Astrocyte (in vitro differentiated cells and primary cell): ENCODE measurements at regions not wholly inside any gene's neighbourhood (a gene's known extent, or its start where the extent isn't known, plus 50 kb on each side); places are given as distances from the start of the nearest gene placed in this dataset.

Experiments
- DNase-seq: peaks from one replicate; pipeline ENCODE4 v3.0.0-alpha.2; 2010; ENCODE audit warnings: low read depth
- FAIRE-seq: peaks from 2 replicates; lab custom pipeline; 2011; peaks lifted over from hg19 to GRCh38; lab: Jason Lieb, UNC
- H2AFZ ChIP-seq: 2 replicates; pipeline ENCODE4 v1.6.0; 2012; ENCODE audit warnings: low read depth, low read length, inconsistent platforms
- H3K27ac ChIP-seq: 2 replicates; pipeline ENCODE4 v1.5.1; 2011; ENCODE audit warnings: low read depth, low read length, inconsistent platforms
- H3K27me3 ChIP-seq: 2 replicates; pipeline ENCODE4 v1.6.0; 2011; ENCODE audit warnings: low read length, inconsistent platforms; ENCODE audit not compliant: insufficient read depth
- H3K36me3 ChIP-seq: 2 replicates; pipeline ENCODE4 v1.5.1; 2011; ENCODE audit warnings: low read length, inconsistent platforms; ENCODE audit not compliant: insufficient read depth
- H3K4me1 ChIP-seq: 2 replicates; pipeline ENCODE4 v1.5.1; 2011; ENCODE audit warnings: low read length, inconsistent platforms; ENCODE audit not compliant: insufficient read depth
- H3K4me2 ChIP-seq: 2 replicates; pipeline ENCODE4 v1.6.0; 2012; ENCODE audit warnings: low read length, inconsistent platforms
- H3K4me3 ChIP-seq: 2 replicates; pipeline ENCODE4 v1.5.1; 2011; ENCODE audit warnings: low read depth, mild to moderate bottlenecking, low read length, inconsistent platforms; ENCODE audit not compliant: insufficient read depth
- H3K79me2 ChIP-seq: 2 replicates; pipeline ENCODE4 v1.6.0; 2012; ENCODE audit warnings: mild to moderate bottlenecking, low read length, inconsistent platforms; ENCODE audit not compliant: insufficient read depth
- H3K9ac ChIP-seq: 2 replicates; pipeline ENCODE4 v1.6.0; 2012; ENCODE audit warnings: mild to moderate bottlenecking, low read length, inconsistent platforms
- H3K9me3 ChIP-seq: 2 replicates; pipeline ENCODE4 v1.5.1; 2012; ENCODE audit warnings: low read depth, mild to moderate bottlenecking, low read length, inconsistent platforms; ENCODE audit not compliant: insufficient read depth
- H4K20me1 ChIP-seq: 2 replicates; pipeline ENCODE4 v1.6.0; 2012; ENCODE audit warnings: low read length, inconsistent platforms; ENCODE audit not compliant: insufficient read depth
- H3K27ac Mint-ChIP-seq: one replicate; pipeline ENCODE4 v1.8.0; 2021; ENCODE audit warnings: mild to moderate bottlenecking, mixed read lengths; ENCODE audit not compliant: unreplicated experiment
- H3K27me3 Mint-ChIP-seq: one replicate; pipeline ENCODE4 v1.8.0; 2021; ENCODE audit warnings: low read depth, mixed read lengths; ENCODE audit not compliant: unreplicated experiment
- H3K36me3 Mint-ChIP-seq: one replicate; pipeline ENCODE4 v1.8.0; 2021; ENCODE audit warnings: low read depth, mixed read lengths; ENCODE audit not compliant: unreplicated experiment
- H3K4me1 Mint-ChIP-seq: one replicate; pipeline ENCODE4 v1.8.0; 2021; ENCODE audit warnings: low read depth, mixed read lengths; ENCODE audit not compliant: unreplicated experiment
- H3K4me3 Mint-ChIP-seq: one replicate; pipeline ENCODE4 v1.8.0; 2021; ENCODE audit warnings: mild to moderate bottlenecking, moderate library complexity, mixed read lengths; ENCODE audit not compliant: unreplicated experiment
- H3K9me3 Mint-ChIP-seq: one replicate; pipeline ENCODE4 v1.8.0; 2021; ENCODE audit warnings: mild to moderate bottlenecking, mixed read lengths; ENCODE audit not compliant: unreplicated experiment
- EZH2 ChIP-seq: IDR thresholded peaks from 2 replicates; pipeline ENCODE4 v1.6.1; 2012; ENCODE audit warnings: mild to moderate bottlenecking, low read length, inconsistent platforms; ENCODE audit not compliant: insufficient read depth
- TF ChIP-seq, protein P1 (sequence below): IDR thresholded peaks from 2 replicates; pipeline ENCODE4 v1.5.1; 2011; ENCODE audit warnings: low read depth, mild to moderate bottlenecking, inconsistent platforms, low read length, moderate library complexity; ENCODE audit not compliant: insufficient read depth

DNA sequence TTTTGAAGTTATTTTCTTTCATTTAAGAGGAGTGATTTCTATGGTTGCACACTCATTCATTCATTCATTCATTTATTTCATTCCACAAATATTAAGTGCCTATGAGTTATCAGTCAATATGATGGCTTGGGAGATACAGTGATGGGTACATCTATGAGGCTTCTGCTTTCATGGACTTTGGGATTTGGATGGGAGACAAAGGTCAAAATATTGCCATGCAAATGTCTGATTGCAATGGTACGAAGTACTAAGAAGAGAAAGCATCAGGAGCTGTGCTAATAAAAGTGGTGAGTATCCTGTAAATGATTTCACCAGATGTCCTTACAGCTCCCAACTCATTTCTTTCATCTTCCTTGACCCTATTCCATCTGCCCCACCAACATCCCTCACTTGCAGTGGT is 174.4 kb upstream of the MEX3C start:
- Histone ChIP-seq H3K27me3 (no peaks in the 10 kb centered on the region), H2AFZ (no peak overlapping the region), H3K36me3 (no peaks in the 10 kb centered on the region), H4K20me1 (no peaks in the 10 kb centered on the region), H3K79me2 (no peaks in the 10 kb centered on the region), H3K4me2 (no peak overlapping the region), H3K27ac (no peak overlapping the region), H3K4me1 (no peaks in the 10 kb centered on the region), H3K9me3 (no peaks in the 10 kb centered on the region), H3K9ac (no peak overlapping the region), H3K4me3 (no peak overlapping the region)
- TF ChIP-seq, protein P1, sequence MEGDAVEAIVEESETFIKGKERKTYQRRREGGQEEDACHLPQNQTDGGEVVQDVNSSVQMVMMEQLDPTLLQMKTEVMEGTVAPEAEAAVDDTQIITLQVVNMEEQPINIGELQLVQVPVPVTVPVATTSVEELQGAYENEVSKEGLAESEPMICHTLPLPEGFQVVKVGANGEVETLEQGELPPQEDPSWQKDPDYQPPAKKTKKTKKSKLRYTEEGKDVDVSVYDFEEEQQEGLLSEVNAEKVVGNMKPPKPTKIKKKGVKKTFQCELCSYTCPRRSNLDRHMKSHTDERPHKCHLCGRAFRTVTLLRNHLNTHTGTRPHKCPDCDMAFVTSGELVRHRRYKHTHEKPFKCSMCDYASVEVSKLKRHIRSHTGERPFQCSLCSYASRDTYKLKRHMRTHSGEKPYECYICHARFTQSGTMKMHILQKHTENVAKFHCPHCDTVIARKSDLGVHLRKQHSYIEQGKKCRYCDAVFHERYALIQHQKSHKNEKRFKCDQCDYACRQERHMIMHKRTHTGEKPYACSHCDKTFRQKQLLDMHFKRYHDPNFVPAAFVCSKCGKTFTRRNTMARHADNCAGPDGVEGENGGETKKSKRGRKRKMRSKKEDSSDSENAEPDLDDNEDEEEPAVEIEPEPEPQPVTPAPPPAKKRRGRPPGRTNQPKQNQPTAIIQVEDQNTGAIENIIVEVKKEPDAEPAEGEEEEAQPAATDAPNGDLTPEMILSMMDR, result no peak
- TF ChIP-seq EZH2, result no peak
- no peak for FAIRE-seq
- DNase-seq, result no peak
- peaks cover 8% of the 10 kb centered on the region for H3K9me3 Mint-ChIP-seq
- H3K27ac Mint-ChIP-seq, result no peak overlapping the region
- no peaks in the 10 kb centered on the region for H3K36me3 Mint-ChIP-seq
- no peaks in the 10 kb centered on the region for H3K4me1 Mint-ChIP-seq
- H3K4me3 Mint-ChIP-seq, result no peak overlapping the region
- H3K27me3 Mint-ChIP-seq, result peaks cover 1% of the 10 kb centered on the region

GRCh38 chr18:51382081-51382480 is 184.6 kb upstream of the MEX3C start:
- no peak for TF ChIP-seq EZH2
- TF ChIP-seq, protein P1, result no peak
- H3K36me3 ChIP-seq, result no peaks in the 10 kb centered on the region
- H3K27ac ChIP-seq, result no peak overlapping the region
- Mint-ChIP-seq H3K9me3 (no peaks in the 10 kb centered on the region), H3K27me3 (peaks cover 5% of the 10 kb centered on the region), H3K4me1 (no peaks in the 10 kb centered on the region), H3K4me3 (no peak overlapping the region), H3K36me3 (no peaks in the 10 kb centered on the region), H3K27ac (no peak overlapping the region)
- no peak overlapping the region for H2AFZ ChIP-seq
- no peak overlapping the region for H3K4me3 ChIP-seq
- no peaks in the 10 kb centered on the region for H3K27me3 ChIP-seq
- no peaks in the 10 kb centered on the region for H4K20me1 ChIP-seq
- no peaks in the 10 kb centered on the region for H3K9me3 ChIP-seq
- FAIRE-seq (no peak), DNase-seq (peak; percentile 8)
- no peaks in the 10 kb centered on the region for H3K4me1 ChIP-seq
- no peak overlapping the region for H3K4me2 ChIP-seq
- H3K79me2 ChIP-seq, result no peaks in the 10 kb centered on the region
- no peak overlapping the region for H3K9ac ChIP-seq

GRCh38 chr18:51383116-51383515 is 185.6 kb upstream of the MEX3C start:
- Histone ChIP-seq H2AFZ (no peak overlapping the region), H3K9ac (no peak overlapping the region), H3K4me2 (no peak overlapping the region), H3K36me3 (no peaks in the 10 kb centered on the region), H3K79me2 (no peaks in the 10 kb centered on the region), H3K4me1 (no peaks in the 10 kb centered on the region), H3K4me3 (no peak overlapping the region), H3K9me3 (no peaks in the 10 kb centered on the region), H3K27me3 (no peaks in the 10 kb centered on the region), H3K27ac (no peak overlapping the region), H4K20me1 (no peaks in the 10 kb centered on the region)
- Mint-ChIP-seq H3K4me3 (no peak overlapping the region), H3K27ac (no peak overlapping the region), H3K27me3 (peaks cover 5% of the 10 kb centered on the region), H3K9me3 (no peaks in the 10 kb centered on the region), H3K36me3 (no peaks in the 10 kb centered on the region), H3K4me1 (no peaks in the 10 kb centered on the region)
- FAIRE-seq, result no peak
- no peak for TF ChIP-seq EZH2
- TF ChIP-seq, protein P1, result no peak
- no peak for DNase-seq
